Lower leg skin (tissue), 3 donors: ENCODE measurements at regions not wholly inside any gene's neighbourhood (a gene's known extent, or its start where the extent isn't known, plus 50 kb on each side); places are given as distances from the start of the nearest gene placed in this dataset.

ENCODE experiments used
- CTCF ChIP-seq, 3 donors: fragments of 450-650 bp; IDR thresholded peaks; one replicate each; pipeline ENCODE4 v1.5.1; 2016; ENCODE audit warnings: antibody characterized with exemption in 3 of 3, mild to moderate bottlenecking in 3 of 3, moderate library complexity in 2 of 3
- POLR2A ChIP-seq, 2 donors: fragments of 450-650 bp; IDR thresholded peaks; one replicate each; pipeline ENCODE4 v1.6.1; 2016 to 2017; ENCODE audit warnings: antibody characterized with exemption in 2 of 2, mild to moderate bottlenecking in 1 of 2, moderate library complexity in 1 of 2

GRCh38 chr2:118179445-118179844 is 91.2 kb downstream of the INSIG2 start:
- no peak for TF ChIP-seq CTCF (IDR thresholded peaks at IDR 0.05)
- TF ChIP-seq POLR2A (IDR thresholded peaks at IDR 0.05), result no peak
